HG03520 (cell line): ENCODE measurements at regions not wholly inside any gene's neighbourhood (a gene's known extent, or its start where the extent isn't known, plus 50 kb on each side); places are given as distances from the start of the nearest gene placed in this dataset.
"Not testable (repeated sequence)": the region's sequence is repeated elsewhere in the genome, so short reads cannot be mapped to it uniquely, and the experiment has no call there.

Experiments
- ATAC-seq: cut with Tn5 transposase; IDR thresholded peaks from one replicate; pipeline ENCODE4 v1.9.1; 2021; ENCODE audit warnings: mild to moderate bottlenecking, moderate library complexity; ENCODE audit not compliant: unreplicated experiment

DNA sequence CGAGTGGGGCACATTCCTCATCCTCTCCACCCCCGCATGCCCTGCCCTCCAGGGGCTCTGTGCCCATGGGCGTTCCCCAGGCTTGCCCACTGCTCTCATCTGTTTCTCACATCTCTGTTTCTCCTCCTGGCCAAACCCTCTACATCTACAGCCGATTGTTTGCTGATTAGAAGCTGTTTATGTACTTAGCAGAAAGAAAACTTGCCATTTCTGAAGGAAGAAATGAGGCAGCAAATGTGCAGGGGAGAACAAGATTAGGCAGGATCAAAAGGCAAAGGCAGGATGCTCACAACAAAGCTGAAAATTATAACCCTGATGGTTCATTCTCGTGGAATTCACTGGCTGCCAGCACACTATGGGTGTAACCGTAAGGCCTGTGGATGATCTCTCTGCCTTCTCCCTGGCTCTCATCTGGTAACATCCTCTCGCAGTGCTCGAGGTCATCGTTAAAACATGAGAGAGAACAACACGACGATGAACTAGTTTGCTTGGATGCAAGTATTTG, 111.6 kb upstream of the KLF14 start:
- no peak for ATAC-seq

DNA sequence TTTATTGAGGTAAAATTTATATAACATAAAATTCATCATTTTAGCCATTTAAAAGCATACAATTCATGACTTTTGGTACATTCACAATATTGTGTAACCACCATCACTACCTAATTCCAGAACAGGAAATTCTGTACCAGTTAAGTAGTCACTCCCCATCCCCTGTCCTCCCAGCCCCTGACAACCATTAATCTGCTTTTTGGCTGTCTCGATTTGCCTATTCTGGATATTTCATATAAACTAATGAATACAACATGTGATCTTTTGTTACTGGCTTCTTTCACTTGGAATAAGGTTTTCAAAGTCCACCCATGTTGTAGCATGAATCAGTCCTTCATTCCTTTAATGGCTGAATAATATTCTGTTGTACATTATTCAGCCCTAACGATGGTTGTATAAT, 115.6 kb upstream of the KLF14 start:
- no peak for ATAC-seq

DNA sequence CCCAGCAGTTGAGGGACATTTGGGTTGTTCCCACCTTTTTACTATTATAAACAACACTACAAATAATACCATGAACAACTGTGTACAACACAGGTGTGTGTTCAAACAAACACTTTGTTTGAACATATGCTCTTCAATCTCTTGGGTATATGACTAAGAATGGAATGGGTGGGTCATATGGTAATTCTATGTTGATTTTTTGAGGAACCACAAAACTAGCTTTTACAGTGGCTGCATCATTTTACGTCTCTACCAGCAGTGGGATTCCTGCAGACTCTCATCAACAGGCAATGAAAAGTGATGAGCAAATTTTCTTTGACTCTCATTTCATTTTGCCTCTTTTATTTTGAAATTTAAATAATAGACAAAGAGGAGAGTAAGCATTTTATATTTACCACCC, 116.9 kb upstream of the KLF14 start:
- ATAC-seq: no peak

DNA sequence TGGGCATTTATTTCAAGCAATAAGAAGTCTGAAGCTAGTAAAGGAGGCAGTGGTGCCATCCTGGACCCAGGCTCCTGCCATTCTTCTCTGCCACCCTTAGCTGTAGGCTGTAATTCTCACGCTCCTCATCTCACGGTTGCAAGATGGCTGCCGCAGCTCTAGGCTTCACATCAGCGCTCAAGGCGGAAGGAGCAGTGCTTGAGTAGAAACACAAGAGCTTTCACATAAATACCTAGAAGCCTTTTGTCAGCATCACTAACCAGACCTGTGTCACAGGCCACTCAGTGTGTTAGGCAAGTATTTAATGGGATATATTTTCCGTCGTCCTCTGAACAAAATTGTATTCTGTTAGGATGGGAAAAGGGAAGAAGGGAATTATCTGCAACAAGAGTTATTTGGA, 118.9 kb upstream of the KLF14 start:
- ATAC-seq: no peak

DNA sequence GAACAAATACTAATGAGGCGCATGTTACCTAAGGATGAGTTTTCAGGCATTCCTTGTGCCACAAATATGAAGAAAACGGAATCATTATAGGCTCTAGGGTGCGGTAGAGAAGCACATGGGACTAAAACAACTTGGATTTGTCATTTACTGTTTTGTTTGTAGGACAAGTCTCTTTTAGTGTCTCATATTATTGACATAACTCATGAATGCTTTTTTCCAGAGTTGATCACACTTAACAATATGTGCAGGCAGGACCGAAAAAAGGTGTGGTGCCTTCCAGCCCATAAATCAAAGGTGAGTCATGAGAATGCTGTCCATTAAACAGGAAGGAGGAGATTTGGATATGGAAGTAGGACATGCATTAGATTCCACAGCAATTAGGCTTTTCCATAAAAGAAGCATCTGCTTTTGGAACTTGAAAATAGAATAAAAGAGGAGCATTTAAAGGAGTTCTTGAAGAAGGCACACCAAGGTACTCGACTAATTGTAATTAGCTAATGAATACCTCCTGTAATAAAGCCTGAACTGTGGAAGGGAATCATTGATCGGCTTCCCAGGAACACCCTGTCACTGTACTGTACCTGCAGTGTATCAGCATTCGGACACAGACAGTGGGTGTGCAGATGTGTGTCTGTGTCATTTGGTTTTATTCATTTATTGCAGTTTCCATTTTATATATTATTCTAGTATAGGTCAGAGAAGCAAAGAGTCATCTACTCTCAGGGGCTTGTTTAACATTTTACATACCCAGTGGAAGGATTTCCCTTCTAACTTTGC, 119.7 kb upstream of the KLF14 start:
- ATAC-seq: no peak

DNA sequence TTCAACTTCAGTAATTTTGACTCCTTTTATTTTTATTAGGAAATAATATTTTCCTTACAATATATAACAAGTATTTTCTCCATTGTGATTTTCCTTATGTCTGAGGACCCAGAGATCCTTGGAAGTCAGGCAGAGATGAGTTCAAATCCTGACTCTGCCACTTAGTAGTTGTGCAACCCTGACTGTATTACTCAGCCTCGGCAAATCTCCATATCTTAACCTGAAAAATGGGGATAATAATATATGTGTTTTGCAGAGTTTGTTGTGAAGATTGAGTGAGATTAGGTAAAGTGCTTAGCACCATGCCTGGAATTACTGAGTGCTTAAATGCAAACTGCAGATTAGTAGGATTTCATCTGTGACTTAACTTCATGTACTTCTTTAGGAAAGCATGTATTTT, 120.5 kb upstream of the KLF14 start:
- ATAC-seq: no peak

DNA sequence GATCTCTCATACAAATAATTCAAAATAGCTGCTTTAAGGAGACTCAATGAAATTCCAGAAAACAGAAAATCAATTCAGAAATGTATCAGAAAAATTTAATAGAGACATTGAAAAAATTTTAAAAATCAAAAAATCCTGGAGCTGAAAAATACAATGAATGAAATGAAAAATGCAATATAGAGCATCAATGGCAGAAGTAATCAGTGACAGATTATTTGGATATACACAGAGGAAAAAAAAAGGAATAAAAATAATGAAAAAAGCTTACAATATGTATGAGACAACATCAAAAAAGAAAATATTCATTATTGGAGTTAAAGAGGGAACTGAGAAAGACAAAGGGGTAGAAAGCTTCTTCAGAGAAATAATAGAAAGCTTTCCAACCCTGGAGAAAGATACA, 122.9 kb upstream of the KLF14 start:
- no peak for ATAC-seq

DNA sequence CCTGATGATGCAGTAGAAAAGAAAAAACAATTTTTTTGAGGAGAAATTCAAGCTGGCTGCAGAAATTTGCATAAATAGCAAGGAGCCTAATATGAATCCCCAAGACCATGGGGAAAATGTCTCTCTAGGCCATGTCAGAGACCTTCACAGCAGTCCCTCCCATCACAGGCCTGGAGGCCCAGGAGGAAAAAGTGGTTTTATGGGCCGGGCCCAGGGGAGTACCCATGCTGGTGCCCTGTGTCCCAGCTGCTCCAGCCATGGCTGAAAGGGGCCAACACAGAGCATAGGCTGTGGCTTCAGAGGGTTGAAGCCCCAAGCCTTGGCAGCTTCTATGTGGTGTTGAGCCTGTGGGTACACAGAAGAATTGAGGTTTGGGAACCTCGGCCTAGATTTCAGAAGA, 126.8 kb upstream of the KLF14 start:
- ATAC-seq: not testable (repeated sequence)

DNA sequence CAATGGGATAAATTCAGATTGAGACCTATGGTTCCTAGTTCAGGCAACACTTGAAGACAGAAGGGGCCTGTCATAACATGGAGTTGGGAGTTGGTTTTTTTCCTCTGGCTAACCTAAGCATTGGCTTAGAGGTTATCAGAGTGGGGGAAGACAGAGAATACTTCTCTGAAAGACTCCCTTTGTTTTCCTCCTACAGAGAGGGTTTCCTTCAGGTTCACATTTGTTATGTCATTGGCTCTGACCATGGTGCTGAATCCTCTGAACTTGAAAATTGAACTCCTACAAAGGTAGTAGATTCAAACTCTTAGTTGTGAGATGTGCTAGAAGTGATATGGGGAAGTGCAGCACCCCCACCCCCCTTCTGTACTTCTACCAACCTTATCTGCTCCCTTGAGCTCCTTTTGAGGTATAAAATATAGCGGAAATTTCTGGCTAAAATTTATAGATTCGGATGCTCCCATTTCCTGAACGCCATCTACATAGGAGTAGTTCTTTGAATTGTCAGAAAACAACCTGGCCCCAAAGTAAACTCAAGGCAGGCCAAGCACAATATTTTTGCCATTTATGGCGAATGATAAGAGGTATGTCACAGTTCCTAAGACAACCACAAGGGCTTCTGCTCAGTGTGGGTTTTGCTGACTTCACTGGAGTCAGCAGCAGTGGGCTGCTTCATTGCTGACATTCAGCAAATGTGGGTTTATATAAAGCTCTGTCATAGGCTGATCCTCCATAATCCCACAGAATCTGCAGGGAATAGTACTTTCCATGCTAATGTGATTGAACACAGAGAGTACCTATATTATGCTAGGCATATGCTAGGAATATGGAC, 131.6 kb upstream of the KLF14 start:
- ATAC-seq: no peak

DNA sequence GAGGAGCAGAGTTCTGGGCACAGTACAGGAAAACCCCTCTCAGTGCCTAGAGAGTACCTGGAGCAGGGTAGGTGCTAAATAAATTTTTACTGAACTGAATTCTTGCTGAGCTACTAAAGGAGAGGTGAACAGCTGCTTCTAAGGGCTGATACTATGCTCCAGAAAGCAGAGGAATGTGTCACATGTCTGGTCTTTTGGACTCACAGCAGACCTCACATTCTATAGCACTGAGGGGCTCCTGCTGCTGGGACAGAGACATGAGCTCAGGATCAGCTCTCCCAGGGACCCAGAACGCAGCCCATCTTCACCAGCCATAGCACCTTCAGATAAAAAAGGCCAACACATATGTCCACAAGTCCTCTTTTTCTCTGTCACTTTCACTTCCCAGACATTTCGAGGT, 133.0 kb upstream of the KLF14 start:
- no peak for ATAC-seq

DNA sequence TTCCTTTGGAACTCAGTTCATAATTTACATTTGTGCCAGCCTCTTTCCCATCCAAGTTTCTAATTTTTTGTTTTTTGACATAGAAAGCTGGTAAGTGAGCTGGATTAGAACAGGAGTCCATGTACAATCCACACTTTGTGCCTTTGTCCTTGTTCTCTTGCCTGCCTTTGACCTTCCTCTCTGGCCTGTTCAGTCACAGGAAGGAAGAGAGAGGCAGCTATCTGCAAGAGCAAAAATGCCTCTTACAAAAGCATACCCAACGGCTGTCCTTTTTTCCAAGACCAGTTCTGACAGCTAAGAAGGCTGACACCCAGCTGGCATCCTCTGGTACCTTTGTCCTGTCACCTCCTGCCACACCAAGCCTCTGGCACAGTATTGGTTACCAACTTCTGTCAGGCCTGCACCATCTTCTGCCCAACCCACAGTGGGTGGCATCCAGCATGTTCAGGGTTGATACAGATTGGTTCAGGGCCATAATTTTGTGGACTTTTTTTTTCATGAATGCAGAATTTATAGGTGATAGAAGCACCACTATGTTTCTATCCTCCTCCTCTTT, 133.7 kb upstream of the KLF14 start:
- ATAC-seq: no peak

DNA sequence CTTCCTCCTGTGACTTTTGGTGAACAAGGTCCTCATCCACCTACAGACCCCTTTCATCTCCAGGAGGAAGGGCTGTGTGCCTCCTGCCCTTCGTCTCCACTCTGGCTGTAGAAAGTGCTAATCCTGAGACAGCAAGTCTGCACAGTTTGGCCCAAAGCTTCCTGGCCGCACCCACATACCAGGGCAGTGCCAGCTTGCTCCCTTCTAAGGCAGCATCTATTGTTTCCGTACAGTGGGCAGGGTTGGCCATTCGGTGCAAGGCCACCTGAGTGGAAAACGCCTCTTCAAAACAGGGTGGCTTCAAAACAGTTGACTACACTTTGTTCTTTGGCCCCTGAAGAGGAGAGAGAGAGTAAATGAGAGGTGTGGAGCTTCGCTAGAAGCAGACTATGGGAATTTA, 134.1 kb upstream of the KLF14 start:
- no peak for ATAC-seq

DNA sequence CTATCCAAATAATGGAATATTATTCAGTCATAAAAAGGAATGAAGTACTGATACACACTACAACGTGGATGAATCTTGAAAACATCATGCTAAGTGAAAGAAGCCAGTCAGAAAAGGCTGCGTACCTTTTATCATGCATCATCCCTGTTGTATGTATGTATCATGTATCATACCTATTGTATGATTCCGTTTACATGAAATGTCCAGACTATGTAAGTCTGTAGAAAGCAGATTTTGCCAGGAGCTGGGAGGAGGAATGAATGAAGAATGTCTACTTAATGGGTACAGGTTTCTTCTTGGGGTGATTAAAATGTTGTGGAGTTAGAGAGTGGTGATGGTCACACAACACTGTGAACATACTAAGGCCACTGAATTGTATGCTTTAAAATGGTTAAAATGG, 135.9 kb upstream of the KLF14 start:
- no peak for ATAC-seq

DNA sequence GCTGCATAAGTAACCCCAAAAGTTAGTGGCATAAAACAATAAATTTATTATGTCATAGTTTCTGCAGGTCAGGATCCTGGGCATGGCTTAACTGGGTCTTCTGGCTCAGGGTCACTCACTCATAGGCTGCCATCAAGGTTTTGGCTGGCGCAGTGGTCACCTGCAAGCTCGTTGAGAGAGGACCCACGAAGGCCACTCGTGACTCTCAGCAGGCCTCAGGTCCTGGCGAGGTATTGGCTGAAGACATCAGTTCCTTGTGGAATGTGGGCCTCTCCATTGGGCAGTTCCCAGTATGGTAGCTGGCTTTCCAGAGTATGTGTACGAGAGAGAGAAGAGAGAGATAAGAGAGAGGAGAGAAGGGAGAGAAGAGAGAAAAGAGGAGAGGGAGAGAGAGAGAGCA, 138.3 kb upstream of the KLF14 start:
- no peak for ATAC-seq

DNA sequence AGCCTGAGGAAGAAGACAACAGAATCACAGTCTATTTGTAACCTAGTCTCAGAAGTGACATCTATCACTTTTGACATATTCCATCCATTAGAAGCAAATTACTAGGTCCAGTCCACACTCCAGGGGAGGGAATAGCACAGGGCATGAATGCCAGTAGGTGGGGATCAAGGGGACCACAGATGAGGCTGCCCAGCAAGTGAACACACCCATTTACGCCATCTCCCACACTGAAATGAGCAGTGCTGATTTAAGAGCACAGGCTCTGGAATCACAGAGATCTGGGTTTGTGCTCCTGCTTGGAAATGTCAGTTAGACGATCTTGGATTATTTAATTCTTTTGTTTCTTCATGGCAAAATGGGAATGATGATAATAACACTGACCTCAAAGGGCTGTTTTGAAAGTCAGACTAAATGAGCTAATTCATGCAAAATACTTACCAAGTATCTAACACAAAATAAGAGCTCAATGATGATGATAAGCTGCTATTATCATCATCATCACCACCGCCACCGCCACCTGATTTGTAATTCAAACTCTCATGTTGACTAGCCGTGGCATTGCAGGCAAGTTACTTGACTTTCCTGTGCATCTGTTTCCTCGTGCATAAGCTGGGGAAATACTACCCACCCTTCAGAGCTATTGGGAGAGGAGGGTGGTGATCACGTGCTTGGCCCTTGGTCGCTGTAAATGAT, 138.9 kb upstream of the KLF14 start:
- no peak for ATAC-seq

DNA sequence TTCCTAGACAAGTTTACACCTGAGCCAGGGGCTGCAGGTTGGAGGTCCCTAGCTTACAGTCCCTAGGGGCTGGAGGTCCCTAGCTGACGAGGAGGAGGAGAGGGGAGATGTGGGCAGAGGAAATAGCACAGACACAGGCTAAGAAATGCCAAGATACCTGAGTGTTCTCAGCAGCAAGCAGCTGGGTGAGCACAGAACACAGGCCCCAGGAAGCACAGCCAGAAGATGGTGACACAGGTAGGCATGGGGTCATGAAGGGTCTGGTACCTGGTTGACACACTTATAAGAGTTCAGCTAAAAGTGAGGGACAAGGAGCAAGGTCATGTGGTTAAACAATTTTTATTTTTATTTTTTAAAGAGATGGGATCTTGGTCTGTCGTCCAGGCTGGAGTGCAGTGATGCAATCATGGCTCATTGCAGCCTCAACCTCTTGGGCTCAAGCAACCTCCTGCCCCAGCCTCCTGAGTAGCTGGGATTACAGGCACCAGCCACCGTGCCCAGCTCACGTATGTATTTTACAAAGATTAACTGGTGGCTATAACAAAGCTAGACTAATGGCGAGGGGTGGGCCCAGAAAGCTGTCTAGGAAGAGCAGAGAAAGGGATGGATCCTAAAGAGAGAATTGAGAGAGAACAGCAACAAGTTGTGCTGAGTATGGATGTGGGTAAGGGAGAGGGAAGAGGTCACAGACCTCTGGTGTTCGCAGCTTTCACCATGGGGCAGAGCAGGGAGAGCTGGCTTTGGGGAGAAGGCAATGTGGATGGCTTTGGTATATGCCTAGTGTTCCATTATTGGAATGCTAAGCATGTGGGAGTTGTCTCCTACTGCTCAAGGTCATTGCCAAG, 140.3 kb upstream of the KLF14 start:
- ATAC-seq: no peak

DNA sequence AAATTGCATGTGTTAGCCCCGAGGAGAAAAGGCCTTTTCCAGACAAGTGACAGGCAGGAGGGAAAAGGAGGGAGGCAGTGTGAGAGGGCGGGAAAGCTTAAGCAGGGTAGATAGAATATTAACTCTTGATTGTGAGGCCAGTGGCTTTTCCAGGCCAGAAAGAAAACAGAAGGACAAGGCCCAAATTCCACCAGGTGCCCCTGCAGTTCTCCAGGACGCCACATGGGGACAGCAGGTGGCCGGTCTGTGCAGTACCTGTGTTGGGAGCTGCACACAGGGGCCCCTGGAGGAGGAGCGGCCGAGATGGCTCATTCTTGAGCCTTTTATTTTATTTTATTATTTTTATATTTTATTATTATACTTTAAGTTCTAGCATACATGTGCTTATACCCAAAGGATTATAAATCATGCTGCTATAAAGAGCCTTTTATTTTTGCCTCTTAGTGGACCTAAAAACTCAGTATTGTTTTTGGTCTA, 141.3 kb upstream of the KLF14 start:
- ATAC-seq: no peak

DNA sequence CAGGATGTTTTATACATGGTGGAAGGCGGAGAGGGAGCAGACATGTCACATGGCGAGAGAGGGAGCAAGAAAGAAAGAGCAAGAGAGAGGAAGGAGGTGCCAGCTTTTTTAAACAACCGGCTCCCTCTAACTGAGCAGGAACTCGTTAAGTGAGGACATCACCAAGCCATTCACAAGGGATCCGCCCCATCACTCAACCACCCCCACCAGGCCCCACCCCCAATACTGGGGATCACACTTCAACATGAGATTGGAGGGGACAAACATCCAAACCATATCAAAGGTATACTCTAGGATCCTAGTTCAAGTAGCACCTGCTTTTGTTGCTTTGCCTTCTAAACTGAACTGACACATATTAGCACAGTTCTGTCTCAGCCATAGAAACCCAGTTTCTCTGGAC, 141.9 kb upstream of the KLF14 start:
- no peak for ATAC-seq

DNA sequence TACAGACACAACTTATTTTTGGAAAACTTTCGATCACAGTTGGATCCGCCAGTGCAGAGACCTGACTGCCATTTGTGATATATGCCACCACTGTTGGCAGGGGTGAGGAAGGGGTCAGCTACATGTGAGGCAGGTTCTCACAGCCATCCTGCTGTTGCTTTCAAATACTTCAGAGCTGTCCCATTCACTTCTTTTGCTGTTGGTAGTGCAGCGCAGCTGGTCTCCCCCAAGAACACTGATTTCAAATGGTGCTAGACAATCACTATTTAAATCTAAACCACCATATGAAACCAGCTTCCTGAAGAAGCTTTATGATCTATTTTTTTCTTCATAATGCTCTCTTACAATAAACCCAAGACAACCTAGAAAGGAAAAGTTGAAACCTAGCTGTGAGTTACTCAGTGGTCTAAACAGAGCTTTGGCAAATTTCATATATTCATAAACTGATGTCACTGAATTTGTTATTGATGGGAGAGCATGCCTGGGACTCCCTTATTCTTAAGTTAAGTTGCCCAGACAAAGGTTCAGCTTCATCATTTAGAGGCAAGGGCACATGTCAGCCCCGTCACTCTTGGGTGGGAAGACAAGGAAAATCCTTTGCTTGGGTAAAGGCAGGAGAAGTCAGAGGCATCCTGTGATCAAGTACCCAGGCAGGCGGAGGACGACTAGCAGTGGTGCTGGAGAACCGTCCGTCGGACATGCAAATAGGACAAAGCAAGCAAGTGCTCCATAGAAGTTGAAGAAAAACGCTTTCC, 143.4 kb upstream of the KLF14 start:
- no peak for ATAC-seq

DNA sequence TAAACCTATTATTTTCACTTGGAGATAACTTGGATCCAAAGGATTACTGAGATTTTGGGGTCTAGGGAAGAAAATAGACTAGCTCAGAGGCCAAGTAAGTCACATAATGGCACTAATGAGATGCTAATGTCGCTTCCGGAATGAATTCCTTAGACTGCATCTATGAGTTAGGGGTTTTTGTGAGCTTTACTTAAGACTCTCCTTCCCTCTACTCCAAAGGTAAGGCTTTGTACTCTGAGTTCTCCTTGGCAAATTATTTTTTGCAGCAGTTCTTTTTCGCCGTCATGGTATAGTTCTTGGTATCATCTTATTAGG, 143.9 kb upstream of the KLF14 start:
- no peak for ATAC-seq
